Loucy (cell line): ENCODE measurements at regions not wholly inside any gene's neighbourhood (a gene's known extent, or its start where the extent isn't known, plus 50 kb on each side); places are given as distances from the start of the nearest gene placed in this dataset.

Experiments used
- EZH2phosphoT487 ChIP-seq: fragments of 200-600 bp; IDR thresholded peaks from 2 replicates; pipeline ENCODE4 v1.6.1; 2018; ENCODE audit warnings: antibody characterized with exemption, mild to moderate bottlenecking, moderate library complexity, borderline replicate concordance
- TF ChIP-seq, protein P1 (sequence below): fragments of 200-600 bp; sonication (generic); conservative IDR thresholded peaks from 2 replicates; pipeline ENCODE4 v1.5.1; 2014; ENCODE audit warnings: mild to moderate bottlenecking, antibody characterized with exemption, low read length

DNA sequence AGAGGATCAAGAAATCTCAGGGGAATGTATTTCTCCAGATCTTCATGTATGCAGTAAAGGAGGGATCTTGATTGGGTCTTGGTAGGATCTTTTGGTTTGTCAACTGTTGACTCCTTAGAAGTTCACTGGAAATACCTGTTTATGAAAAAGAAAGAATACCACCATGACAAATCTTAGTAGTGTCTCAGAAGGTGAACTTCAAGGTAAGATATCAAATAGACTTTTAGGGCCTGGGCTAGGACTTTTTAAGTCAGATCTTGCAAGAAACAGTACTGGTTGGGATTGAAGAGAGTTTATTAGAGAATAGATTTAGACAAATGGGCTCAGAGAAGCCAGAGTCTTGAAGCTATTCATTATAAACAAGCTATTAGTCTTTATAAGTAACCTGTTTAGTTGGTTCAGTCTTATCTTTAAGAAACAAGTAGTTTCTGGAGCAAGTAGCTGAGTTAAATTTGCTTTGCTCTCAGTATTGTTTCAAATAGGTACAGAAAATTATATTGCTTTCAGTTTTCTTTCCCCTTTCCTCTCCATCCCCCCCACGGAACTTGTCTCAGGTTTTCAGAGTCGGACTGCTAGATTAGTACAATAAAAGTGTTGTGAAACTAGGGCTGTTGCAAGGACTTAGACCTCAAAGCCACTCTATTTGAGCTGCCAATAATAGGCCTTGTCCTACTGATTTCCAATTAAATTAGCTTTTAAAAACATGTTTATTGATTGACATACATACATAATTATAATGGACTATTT is 529.1 kb upstream of the CITED2 start:
- TF ChIP-seq, protein P1, sequence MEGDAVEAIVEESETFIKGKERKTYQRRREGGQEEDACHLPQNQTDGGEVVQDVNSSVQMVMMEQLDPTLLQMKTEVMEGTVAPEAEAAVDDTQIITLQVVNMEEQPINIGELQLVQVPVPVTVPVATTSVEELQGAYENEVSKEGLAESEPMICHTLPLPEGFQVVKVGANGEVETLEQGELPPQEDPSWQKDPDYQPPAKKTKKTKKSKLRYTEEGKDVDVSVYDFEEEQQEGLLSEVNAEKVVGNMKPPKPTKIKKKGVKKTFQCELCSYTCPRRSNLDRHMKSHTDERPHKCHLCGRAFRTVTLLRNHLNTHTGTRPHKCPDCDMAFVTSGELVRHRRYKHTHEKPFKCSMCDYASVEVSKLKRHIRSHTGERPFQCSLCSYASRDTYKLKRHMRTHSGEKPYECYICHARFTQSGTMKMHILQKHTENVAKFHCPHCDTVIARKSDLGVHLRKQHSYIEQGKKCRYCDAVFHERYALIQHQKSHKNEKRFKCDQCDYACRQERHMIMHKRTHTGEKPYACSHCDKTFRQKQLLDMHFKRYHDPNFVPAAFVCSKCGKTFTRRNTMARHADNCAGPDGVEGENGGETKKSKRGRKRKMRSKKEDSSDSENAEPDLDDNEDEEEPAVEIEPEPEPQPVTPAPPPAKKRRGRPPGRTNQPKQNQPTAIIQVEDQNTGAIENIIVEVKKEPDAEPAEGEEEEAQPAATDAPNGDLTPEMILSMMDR: no peak
- TF ChIP-seq EZH2phosphoT487: no peak
